ENCODE measurements at regions not wholly inside any gene's neighbourhood (a gene's known extent, or its start where the extent isn't known, plus 50 kb on each side); places are given as distances from the start of the nearest gene placed in this dataset.

- TF ChIP-seq POLR2AphosphoS5 (IDR thresholded peaks at IDR 0.05) (no peak), POLR2A (IDR thresholded peaks at IDR 0.05) (no peak)
- TF ChIP-seq, protein P1, sequence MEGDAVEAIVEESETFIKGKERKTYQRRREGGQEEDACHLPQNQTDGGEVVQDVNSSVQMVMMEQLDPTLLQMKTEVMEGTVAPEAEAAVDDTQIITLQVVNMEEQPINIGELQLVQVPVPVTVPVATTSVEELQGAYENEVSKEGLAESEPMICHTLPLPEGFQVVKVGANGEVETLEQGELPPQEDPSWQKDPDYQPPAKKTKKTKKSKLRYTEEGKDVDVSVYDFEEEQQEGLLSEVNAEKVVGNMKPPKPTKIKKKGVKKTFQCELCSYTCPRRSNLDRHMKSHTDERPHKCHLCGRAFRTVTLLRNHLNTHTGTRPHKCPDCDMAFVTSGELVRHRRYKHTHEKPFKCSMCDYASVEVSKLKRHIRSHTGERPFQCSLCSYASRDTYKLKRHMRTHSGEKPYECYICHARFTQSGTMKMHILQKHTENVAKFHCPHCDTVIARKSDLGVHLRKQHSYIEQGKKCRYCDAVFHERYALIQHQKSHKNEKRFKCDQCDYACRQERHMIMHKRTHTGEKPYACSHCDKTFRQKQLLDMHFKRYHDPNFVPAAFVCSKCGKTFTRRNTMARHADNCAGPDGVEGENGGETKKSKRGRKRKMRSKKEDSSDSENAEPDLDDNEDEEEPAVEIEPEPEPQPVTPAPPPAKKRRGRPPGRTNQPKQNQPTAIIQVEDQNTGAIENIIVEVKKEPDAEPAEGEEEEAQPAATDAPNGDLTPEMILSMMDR (IDR thresholded peaks at IDR 0.05 in 8 of 11, conservative IDR thresholded peaks at IDR 0.05 in 3 of 11) = no peak
- Histone ChIP-seq H3K27ac (no peak overlapping the region), H3K36me3 (no peaks in the 10 kb centered on the region), H3K27me3 (replicated peaks in 1 of 7) (peaks cover 0 to 23% (median 0%) of the 10 kb centered on the region in 7 donors), H3K4me1 (no peaks in the 10 kb centered on the region), H3K4me3 (no peak overlapping the region), H3K9me3 (no peaks in the 10 kb centered on the region)
- DNase-seq = no peak
- intact Hi-C loops (cut with DNase I; ENCODE audit: low total_unique reads) = no loop called here
- 70 to 93% (median 80%) methylated on average over 6 of the region's 6 CpGs for WGBS, 5 donors
These were observed 123.9 kb downstream of the RRAGC start for GRCh38 chr1:38735651-38736161.

- no peaks in the 10 kb centered on the region for H3K36me3 ChIP-seq
- no peaks in the 10 kb centered on the region for H3K9me3 ChIP-seq
- intact Hi-C loops (cut with DNase I; ENCODE audit: low total_unique reads) = no loop called here
- no peak overlapping the region for H3K27ac ChIP-seq
- no peak for TF ChIP-seq POLR2AphosphoS5 (IDR thresholded peaks at IDR 0.05)
- TF ChIP-seq, protein P1 (IDR thresholded peaks at IDR 0.05 in 8 of 11, conservative IDR thresholded peaks at IDR 0.05 in 3 of 11) = no peak
- no peak for TF ChIP-seq POLR2A (IDR thresholded peaks at IDR 0.05)
- peaks cover 0 to 6% (median 2%) of the 10 kb centered on the region in 6 donors for H3K4me1 ChIP-seq
- H3K27me3 ChIP-seq (replicated peaks in 1 of 7) = peaks cover 0 to 41% (median 3%) of the 10 kb centered on the region in 7 donors
- H3K4me3 ChIP-seq = no peak overlapping the region
- 78 to 89% (median 84%) methylated on average over 3 of the region's 3 CpGs for WGBS, 5 donors
- DNase-seq = no peak
These were observed 125.8 kb downstream of the RRAGC start for GRCh38 chr1:38733761-38734160.

DNA sequence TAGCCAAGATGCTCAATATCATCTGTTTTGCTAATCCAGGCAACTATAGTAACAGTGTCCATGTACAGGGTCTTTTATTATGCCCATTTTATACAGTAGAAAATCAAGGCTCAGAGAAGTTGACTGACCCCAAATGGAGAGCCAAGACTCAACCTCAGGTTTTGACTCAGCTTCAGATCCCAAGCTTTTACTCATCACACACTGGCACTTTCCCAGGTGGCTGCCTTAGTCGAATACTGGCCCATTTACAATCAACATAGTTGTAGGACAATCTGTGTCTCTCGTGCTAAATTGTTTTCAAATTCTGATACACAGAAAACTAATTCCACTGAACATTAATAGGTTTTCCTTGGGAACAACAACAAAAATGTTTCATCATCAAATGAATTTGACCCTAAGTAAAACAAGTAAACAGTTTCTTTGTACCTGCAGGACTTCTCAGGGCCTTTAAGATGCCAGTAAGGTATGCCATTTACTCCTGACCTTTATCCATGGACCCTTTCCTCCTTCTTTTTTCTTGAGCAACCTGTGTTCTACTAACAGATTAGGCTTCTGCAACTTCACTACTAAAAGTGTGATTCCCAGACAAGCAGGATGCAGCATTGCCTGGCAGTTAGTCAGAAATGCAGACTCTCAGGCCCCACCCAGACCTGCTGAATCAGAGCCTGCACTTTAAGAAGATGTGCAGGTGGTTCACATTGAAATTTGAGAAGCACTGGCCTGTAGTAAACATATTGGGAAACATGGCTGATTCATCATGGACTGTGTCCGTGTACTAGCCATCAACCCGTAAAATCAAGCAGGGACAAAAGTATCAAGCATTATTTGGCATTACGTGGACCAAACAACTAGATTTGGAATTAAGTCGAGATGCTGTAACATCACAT, 128.8 kb downstream of the RRAGC start:
- WGBS, 5 donors = 87 to 95% (median 89%) methylated on average over 6 of the region's 6 CpGs
- TF ChIP-seq POLR2A (IDR thresholded peaks at IDR 0.05) (no peak), POLR2AphosphoS5 (IDR thresholded peaks at IDR 0.05) (no peak)
- TF ChIP-seq, protein P1 (IDR thresholded peaks at IDR 0.05 in 8 of 11, conservative IDR thresholded peaks at IDR 0.05 in 3 of 11) = no peak

GRCh38 chr1:38728585-38728908, 131.0 kb downstream of the RRAGC start:
- no peaks in the 10 kb centered on the region for H3K36me3 ChIP-seq
- H3K27ac ChIP-seq = peak overlapping the region in 7 of 8 donors; percentile 22 to 63 (median 49)
- TF ChIP-seq POLR2AphosphoS5 (IDR thresholded peaks at IDR 0.05) (no peak), POLR2A (IDR thresholded peaks at IDR 0.05) (no peak)
- TF ChIP-seq, protein P1 (IDR thresholded peaks at IDR 0.05 in 8 of 11, conservative IDR thresholded peaks at IDR 0.05 in 3 of 11) = no peak
- no peak for DNase-seq
- H3K4me1 ChIP-seq = peaks cover 0 to 29% (median 14%) of the 10 kb centered on the region in 6 donors
- no peak overlapping the region for H3K4me3 ChIP-seq
- H3K27me3 ChIP-seq (replicated peaks in 1 of 7) = peaks cover 0 to 66% (median 10%) of the 10 kb centered on the region in 7 donors
- H3K9me3 ChIP-seq = no peaks in the 10 kb centered on the region
- intact Hi-C loops (cut with DNase I; ENCODE audit: low total_unique reads) = no loop called here
- 0 to 32% (median 18%) methylated on average over 1 of the region's 1 CpG for WGBS, 5 donors

More for the DNA sequence above, 128.8 kb downstream of the RRAGC start:
- DNase-seq = no peak
- intact Hi-C loops (cut with DNase I; ENCODE audit: low total_unique reads) = no loop called here
- no peak overlapping the region for H3K4me3 ChIP-seq
- H3K27ac ChIP-seq = no peak overlapping the region
- no peaks in the 10 kb centered on the region for H3K9me3 ChIP-seq
- peaks cover 0 to 24% (median 14%) of the 10 kb centered on the region in 6 donors for H3K4me1 ChIP-seq
- H3K36me3 ChIP-seq = no peaks in the 10 kb centered on the region
- H3K27me3 ChIP-seq (replicated peaks in 1 of 7) = peaks cover 0 to 67% (median 10%) of the 10 kb centered on the region in 7 donors

Measured in spleen (tissue), 11 donors.